ENCODE measurements at regions not wholly inside any gene's neighbourhood (a gene's known extent, or its start where the extent isn't known, plus 50 kb on each side); places are given as distances from the start of the nearest gene placed in this dataset.

- no peak for DNase-seq (ENCODE audit: low read depth, low spot score)
- no peak overlapping the region for H3K27ac ChIP-seq
These were observed 590.3 kb downstream of the BUD13 start for GRCh38 chr11:116182356-116182966.

- DNase-seq (ENCODE audit: low read depth, low spot score), result no peak
- no peak overlapping the region for H3K27ac ChIP-seq
These were observed 591.8 kb downstream of the BUD13 start for GRCh38 chr11:116180806-116181600.

GRCh38 chr11:116179401-116179800, 593.4 kb downstream of the BUD13 start:
- H3K27ac ChIP-seq, result no peak overlapping the region
- DNase-seq (ENCODE audit: low read depth, low spot score), result no peak

GRCh38 chr11:116177521-116178210, 595.1 kb downstream of the BUD13 start:
- no peak overlapping the region for H3K27ac ChIP-seq
- no peak for DNase-seq (ENCODE audit: low read depth, low spot score)

- no peak overlapping the region for H3K27ac ChIP-seq
- DNase-seq (ENCODE audit: low read depth, low spot score), result no peak
These were observed 596.2 kb downstream of the BUD13 start for GRCh38 chr11:116176484-116177005.

GRCh38 chr11:116175707-116176106, 597.1 kb downstream of the BUD13 start:
- DNase-seq (ENCODE audit: low read depth, low spot score), result no peak
- H3K27ac ChIP-seq, result no peak overlapping the region

GRCh38 chr11:116173941-116174911, 598.6 kb downstream of the BUD13 start:
- no peak for DNase-seq (ENCODE audit: low read depth, low spot score)
- H3K27ac ChIP-seq, result no peak overlapping the region

- no peak for DNase-seq (ENCODE audit: low read depth, low spot score)
- no peak overlapping the region for H3K27ac ChIP-seq
These were observed 599.3 kb downstream of the BUD13 start for GRCh38 chr11:116173506-116173905.

- H3K27ac ChIP-seq, result no peak overlapping the region
- no peak for DNase-seq (ENCODE audit: low read depth, low spot score)
These were observed 599.9 kb downstream of the BUD13 start for GRCh38 chr11:116172851-116173250.

- H3K27ac ChIP-seq, result no peak overlapping the region
- no peak for DNase-seq (ENCODE audit: low read depth, low spot score)
These were observed 600.6 kb downstream of the BUD13 start for GRCh38 chr11:116172156-116172555.

- DNase-seq (ENCODE audit: low read depth, low spot score), result no peak
- no peak overlapping the region for H3K27ac ChIP-seq
These were observed 601.3 kb downstream of the BUD13 start for GRCh38 chr11:116171271-116172140.

GRCh38 chr11:116170526-116171120, 602.2 kb downstream of the BUD13 start:
- DNase-seq (ENCODE audit: low read depth, low spot score), result no peak
- no peak overlapping the region for H3K27ac ChIP-seq

GRCh38 chr11:116169776-116170175, 603.0 kb downstream of the BUD13 start:
- no peak for DNase-seq (ENCODE audit: low read depth, low spot score)
- no peak overlapping the region for H3K27ac ChIP-seq

- no peak overlapping the region for H3K27ac ChIP-seq
- no peak for DNase-seq (ENCODE audit: low read depth, low spot score)
These were observed 604.4 kb downstream of the BUD13 start for GRCh38 chr11:116168459-116168787.

GRCh38 chr11:116167706-116168458, 604.9 kb downstream of the BUD13 start:
- H3K27ac ChIP-seq, result no peak overlapping the region
- no peak for DNase-seq (ENCODE audit: low read depth, low spot score)

GRCh38 chr11:116166573-116167465, 606.0 kb downstream of the BUD13 start:
- DNase-seq (ENCODE audit: low read depth, low spot score), result no peak
- H3K27ac ChIP-seq, result no peak overlapping the region

GRCh38 chr11:116164843-116165242, 607.9 kb downstream of the BUD13 start:
- DNase-seq (ENCODE audit: low read depth, low spot score), result no peak
- H3K27ac ChIP-seq, result no peak overlapping the region
